ENCODE measurements at regions not wholly inside any gene's neighbourhood (a gene's known extent, or its start where the extent isn't known, plus 50 kb on each side); places are given as distances from the start of the nearest gene placed in this dataset.
"Not testable (repeated sequence)": the region's sequence is repeated elsewhere in the genome, so short reads cannot be mapped to it uniquely, and the experiment has no call there.

DNA sequence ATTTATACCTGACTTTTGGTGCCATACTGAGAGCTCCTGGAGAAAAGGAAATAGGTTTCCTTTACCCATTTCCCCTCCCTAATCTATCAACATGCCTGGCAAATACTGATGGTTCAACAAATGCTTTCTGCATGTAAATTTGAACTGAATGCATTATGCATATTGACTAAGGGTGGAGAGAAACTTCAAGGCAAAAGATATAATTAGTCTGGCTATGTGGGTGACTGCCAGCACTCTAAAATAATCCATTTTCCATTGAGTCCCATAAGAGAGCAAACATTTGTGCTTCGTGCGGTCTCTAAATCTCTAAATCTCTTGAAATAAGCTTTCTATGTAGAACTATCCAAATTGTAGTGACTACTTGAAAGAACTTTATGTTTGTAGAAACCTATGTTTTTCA, 451.3 kb upstream of the LMCD1 start:
- Histone ChIP-seq H3K4me1 (no peaks in the 10 kb centered on the region), H3K4me3 (no peak overlapping the region), H3K27ac (no peak overlapping the region), H3K27me3 (no peaks in the 10 kb centered on the region), H3K36me3 (no peaks in the 10 kb centered on the region), H3K9me3 (no peaks in the 10 kb centered on the region)
- TF ChIP-seq POLR2A (IDR thresholded peaks at IDR 0.05) (no peak), POLR2AphosphoS5 (IDR thresholded peaks at IDR 0.05) (no peak), EP300 (IDR thresholded peaks at IDR 0.05) (no peak)
- TF ChIP-seq, protein P1, sequence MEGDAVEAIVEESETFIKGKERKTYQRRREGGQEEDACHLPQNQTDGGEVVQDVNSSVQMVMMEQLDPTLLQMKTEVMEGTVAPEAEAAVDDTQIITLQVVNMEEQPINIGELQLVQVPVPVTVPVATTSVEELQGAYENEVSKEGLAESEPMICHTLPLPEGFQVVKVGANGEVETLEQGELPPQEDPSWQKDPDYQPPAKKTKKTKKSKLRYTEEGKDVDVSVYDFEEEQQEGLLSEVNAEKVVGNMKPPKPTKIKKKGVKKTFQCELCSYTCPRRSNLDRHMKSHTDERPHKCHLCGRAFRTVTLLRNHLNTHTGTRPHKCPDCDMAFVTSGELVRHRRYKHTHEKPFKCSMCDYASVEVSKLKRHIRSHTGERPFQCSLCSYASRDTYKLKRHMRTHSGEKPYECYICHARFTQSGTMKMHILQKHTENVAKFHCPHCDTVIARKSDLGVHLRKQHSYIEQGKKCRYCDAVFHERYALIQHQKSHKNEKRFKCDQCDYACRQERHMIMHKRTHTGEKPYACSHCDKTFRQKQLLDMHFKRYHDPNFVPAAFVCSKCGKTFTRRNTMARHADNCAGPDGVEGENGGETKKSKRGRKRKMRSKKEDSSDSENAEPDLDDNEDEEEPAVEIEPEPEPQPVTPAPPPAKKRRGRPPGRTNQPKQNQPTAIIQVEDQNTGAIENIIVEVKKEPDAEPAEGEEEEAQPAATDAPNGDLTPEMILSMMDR (IDR thresholded peaks at IDR 0.05): no peak
- DNase-seq (no peak), ATAC-seq (ENCODE audit: low FRiP score in 2 of 2) (no peak)
- whole genome bisulfite sequencing, 2 donors: 84 to 89% methylated on average over 2 of the region's 2 CpGs

DNA sequence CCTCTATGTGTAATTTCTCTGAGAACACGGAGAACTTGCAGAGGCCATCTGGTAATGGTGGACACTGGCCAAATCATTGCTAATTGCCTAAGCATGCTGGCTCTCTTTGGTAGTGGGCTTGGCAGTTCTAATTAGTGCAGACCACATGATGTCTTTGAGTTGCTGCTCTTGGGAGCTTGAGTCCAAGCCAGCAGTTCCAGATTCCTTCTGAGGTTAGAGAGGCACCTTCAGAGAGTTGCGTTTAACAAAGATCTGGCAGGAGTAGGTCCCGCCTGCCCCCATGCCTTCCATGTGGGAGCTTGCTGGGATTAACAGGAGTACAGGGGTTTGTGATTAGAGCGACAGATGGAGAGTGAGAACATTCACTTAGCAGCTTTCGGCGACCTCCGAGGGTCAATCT, 449.0 kb upstream of the LMCD1 start:
- no peak for ATAC-seq (ENCODE audit: low FRiP score in 2 of 2)

DNA sequence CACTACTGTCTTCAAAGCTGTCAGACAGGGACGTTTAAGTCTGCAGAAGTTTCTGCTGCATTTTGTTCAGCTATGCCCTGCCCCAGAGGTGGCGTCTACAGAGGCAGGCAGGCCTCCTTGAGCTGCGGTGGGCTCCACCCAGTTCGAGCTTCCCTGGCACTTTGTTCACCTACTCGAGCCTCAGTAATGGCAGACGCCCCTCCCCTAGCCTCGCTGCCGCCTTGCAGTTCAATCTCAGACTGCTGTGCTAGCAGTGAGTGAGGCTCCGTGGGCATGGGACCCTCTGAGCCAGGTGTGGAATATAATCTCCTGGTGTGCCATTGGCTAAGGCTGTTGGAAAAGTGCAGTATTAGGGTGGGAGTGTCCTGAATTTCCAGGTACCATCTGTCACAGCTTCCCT, 433.5 kb upstream of the LMCD1 start:
- not testable (repeated sequence) for H3K27ac ChIP-seq; H3K4me1 ChIP-seq; ATAC-seq (ENCODE audit: low FRiP score in 2 of 2); H3K4me3 ChIP-seq; H3K27me3 ChIP-seq; H3K9me3 ChIP-seq; H3K36me3 ChIP-seq
- DNase-seq: peak in 1 of 2 donors; percentile 18
- 83 to 89% methylated on average over 5 to 9 of the region's 9 CpGs for WGBS, 2 donors

More for the DNA sequence above, 449.0 kb upstream of the LMCD1 start:
- Histone ChIP-seq H3K4me3 (no peak overlapping the region), H3K27me3 (no peaks in the 10 kb centered on the region), H3K27ac (no peak overlapping the region), H3K4me1 (no peaks in the 10 kb centered on the region), H3K9me3 (no peaks in the 10 kb centered on the region), H3K36me3 (no peaks in the 10 kb centered on the region)
- no peak for DNase-seq
- 53 to 55% methylated on average over 7 of the region's 7 CpGs for WGBS, 2 donors
- no peak for TF ChIP-seq POLR2AphosphoS5 (IDR thresholded peaks at IDR 0.05)
- no peak for TF ChIP-seq POLR2A (IDR thresholded peaks at IDR 0.05)
- no peak for TF ChIP-seq EP300 (IDR thresholded peaks at IDR 0.05)
- TF ChIP-seq, protein P1 (IDR thresholded peaks at IDR 0.05): no peak

DNA sequence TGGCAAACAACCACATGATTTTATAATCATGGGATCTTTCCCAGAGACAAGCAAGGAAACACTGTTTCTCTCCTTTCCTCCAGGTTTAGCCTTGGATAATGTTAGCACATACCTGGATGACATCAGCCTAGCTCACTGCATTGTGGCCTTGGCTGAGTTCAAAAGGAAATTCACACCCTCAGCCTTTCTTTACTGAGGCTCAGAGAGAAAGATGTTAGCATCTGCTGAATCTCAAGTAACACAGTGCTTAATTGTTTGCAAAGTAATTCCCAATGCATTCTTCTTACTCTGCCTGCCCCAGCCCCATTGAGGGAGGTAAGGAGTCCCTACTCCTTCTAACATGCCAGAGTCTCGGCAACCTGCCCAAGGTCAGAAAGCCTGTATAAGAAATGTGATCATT, 432.2 kb upstream of the LMCD1 start:
- Histone ChIP-seq H3K4me3 (no peak overlapping the region), H3K36me3 (no peaks in the 10 kb centered on the region), H3K4me1 (no peaks in the 10 kb centered on the region), H3K27ac (no peak overlapping the region), H3K9me3 (no peaks in the 10 kb centered on the region), H3K27me3 (no peaks in the 10 kb centered on the region)
- 53 to 54% methylated on average over 1 of the region's 1 CpG for WGBS, 2 donors
- TF ChIP-seq POLR2AphosphoS5 (IDR thresholded peaks at IDR 0.05): no peak
- no peak for TF ChIP-seq EP300 (IDR thresholded peaks at IDR 0.05)
- no peak for DNase-seq
- no peak for ATAC-seq (ENCODE audit: low FRiP score in 2 of 2)

DNA sequence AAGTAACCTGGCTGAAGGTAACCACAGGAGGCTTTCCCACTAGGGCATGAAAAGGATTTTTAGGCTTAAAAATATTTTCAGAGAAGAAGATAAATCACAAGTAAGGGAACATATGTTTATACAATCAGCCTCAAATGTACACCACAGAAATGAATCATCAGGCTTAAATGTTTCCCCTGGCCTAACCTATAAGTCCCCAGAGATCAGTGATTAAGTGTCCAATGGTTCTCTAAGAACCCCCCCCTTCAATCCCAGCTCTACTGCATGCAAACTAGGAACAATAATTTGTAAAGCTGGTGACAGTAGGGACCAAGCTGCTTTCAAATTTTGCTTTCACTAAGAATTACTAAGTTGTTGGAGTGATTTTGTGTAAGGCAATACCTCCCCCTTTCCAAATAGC, 431.6 kb upstream of the LMCD1 start:
- TF ChIP-seq POLR2A (IDR thresholded peaks at IDR 0.05): no peak
- TF ChIP-seq POLR2AphosphoS5 (IDR thresholded peaks at IDR 0.05): no peak
- no peak for TF ChIP-seq EP300 (IDR thresholded peaks at IDR 0.05)
- TF ChIP-seq, protein P1 (IDR thresholded peaks at IDR 0.05): no peak
- H3K36me3 ChIP-seq: no peaks in the 10 kb centered on the region
- no peak overlapping the region for H3K4me3 ChIP-seq
- no peaks in the 10 kb centered on the region for H3K4me1 ChIP-seq
- DNase-seq: no peak
- no peak for ATAC-seq (ENCODE audit: low FRiP score in 2 of 2)
- no peak overlapping the region for H3K27ac ChIP-seq
- no peaks in the 10 kb centered on the region for H3K9me3 ChIP-seq
- no peaks in the 10 kb centered on the region for H3K27me3 ChIP-seq

DNA sequence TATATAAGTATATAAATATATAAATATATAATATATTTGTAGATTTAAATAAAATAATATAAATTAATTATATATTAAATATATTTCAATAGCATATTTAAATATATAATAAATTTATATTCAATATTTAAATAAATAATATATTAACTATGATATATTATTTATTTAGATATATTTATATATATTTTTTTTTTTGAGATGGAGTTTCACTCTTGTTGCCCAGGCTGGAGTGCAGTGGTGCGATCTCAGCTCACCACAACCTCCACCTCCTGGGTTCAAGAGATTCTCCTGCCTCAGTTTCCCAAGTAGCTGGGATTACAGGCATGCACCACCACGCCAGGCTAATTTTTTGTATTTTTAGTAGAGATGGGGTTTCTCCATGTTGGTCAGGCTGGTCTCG, 426.9 kb upstream of the LMCD1 start:
- not testable (repeated sequence) for ATAC-seq (ENCODE audit: low FRiP score in 2 of 2); H3K27me3 ChIP-seq; H3K9me3 ChIP-seq; H3K27ac ChIP-seq; H3K4me1 ChIP-seq; H3K36me3 ChIP-seq; H3K4me3 ChIP-seq; DNase-seq
- WGBS, 2 donors: 92% methylated on average over 3 of the region's 3 CpGs

Data from upper lobe of left lung (tissue), 6 donors.